ENCODE measurements at regions not wholly inside any gene's neighbourhood (a gene's known extent, or its start where the extent isn't known, plus 50 kb on each side); places are given as distances from the start of the nearest gene placed in this dataset.

DNA sequence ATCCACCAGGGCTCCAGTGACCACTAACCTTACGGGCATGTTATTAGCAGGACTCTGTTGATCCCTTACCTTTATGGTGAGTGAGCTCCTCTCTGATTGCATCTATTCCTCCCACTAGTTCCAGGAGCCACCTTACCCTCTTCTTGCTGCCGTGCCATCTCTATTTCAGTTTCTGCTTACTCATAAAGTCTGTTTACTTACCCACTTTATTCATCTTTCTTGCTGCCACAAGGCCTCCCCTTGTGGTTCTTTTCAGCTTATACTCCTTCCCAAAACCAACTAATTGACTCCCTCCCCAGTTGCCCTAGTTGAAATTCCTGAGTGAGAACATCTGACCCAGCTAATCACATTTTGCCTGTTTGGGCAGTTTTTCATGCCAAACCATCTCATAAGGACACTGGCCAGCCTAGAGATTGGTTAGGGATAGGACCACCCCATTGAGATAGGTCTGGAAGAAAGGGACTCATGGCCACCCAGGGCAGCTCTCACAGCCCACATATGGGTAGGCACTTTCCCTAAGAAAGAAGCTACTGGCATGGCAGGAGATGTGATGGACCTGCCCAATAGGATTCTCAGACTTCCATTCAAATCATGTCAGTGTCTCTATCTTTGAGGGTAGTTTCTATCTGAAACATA is 412.7 kb downstream of the EFNA5 start:
- TF ChIP-seq POLR2AphosphoS5 (IDR thresholded peaks at IDR 0.05; ENCODE audit: borderline replicate concordance, low read depth, low read length) (no peak), EZH2 (IDR thresholded peaks at IDR 0.05) (no peak), FOXP2 (optimal IDR thresholded peaks at IDR 0.05; ENCODE audit: control extremely low read depth, extremely low read length, insufficient read depth) (no peak)

Measured in SK-N-MC (cell line).